ENCODE measurements at regions not wholly inside any gene's neighbourhood (a gene's known extent, or its start where the extent isn't known, plus 50 kb on each side); places are given as distances from the start of the nearest gene placed in this dataset.

DNA sequence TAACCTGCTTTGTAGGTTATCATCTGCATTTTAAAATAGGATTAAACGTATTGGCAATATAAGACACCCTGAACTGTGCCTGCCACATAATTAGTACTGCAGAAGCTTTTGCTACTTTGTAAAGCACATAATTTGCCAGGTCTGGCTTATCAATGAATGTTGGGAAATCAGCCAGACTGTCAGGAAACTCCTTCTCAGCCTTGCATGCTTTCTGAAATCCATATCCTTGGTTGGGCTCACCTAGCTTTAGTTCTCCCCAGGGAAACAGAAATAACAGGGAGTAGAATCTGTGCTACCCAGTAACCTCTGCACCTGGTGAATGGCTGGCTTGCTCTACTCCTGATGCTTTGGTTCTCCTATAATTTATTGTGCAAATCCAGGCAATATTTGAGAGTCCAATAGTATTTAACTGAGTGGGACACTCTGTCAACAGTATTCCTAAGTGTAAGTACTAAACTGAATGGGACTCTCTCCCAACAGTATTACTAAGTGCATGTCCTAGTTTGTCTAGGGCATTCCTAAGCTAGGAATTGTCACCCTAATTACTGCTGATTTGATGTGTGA is 354.5 kb downstream of the WDR72 start:
- no peak for DNase-seq (ENCODE audit: low read depth)
- H3K4me3 ChIP-seq (ENCODE audit: low read depth, low read length), result no peak overlapping the region
- no peak for TF ChIP-seq CTCF (conservative IDR thresholded peaks at IDR 0.05; ENCODE audit: low read depth, low read length)

GRCh38 chr15:53401503-53401902 is 358.0 kb downstream of the WDR72 start:
- no peak for TF ChIP-seq CTCF (conservative IDR thresholded peaks at IDR 0.05; ENCODE audit: low read depth, low read length)
- no peak for DNase-seq (ENCODE audit: low read depth)
- no peak overlapping the region for H3K4me3 ChIP-seq (ENCODE audit: low read depth, low read length)

GRCh38 chr15:53400986-53401385 is 358.5 kb downstream of the WDR72 start:
- no peak for TF ChIP-seq CTCF (conservative IDR thresholded peaks at IDR 0.05; ENCODE audit: low read depth, low read length)
- DNase-seq (ENCODE audit: low read depth), result no peak
- H3K4me3 ChIP-seq (ENCODE audit: low read depth, low read length), result no peak overlapping the region

- no peak for DNase-seq (ENCODE audit: low read depth)
- H3K4me3 ChIP-seq (ENCODE audit: low read depth, low read length), result no peak overlapping the region
- no peak for TF ChIP-seq CTCF (conservative IDR thresholded peaks at IDR 0.05; ENCODE audit: low read depth, low read length)
Measured at GRCh38 chr15:53397041-53397616, 362.3 kb downstream of the WDR72 start.

GRCh38 chr15:53395871-53396270 is 363.6 kb downstream of the WDR72 start:
- no peak for TF ChIP-seq CTCF (conservative IDR thresholded peaks at IDR 0.05; ENCODE audit: low read depth, low read length)
- no peak for DNase-seq (ENCODE audit: low read depth)
- no peak overlapping the region for H3K4me3 ChIP-seq (ENCODE audit: low read depth, low read length)

GRCh38 chr15:53390549-53390948 is 368.9 kb downstream of the WDR72 start:
- no peak for DNase-seq (ENCODE audit: low read depth)
- no peak overlapping the region for H3K4me3 ChIP-seq (ENCODE audit: low read depth, low read length)
- no peak for TF ChIP-seq CTCF (conservative IDR thresholded peaks at IDR 0.05; ENCODE audit: low read depth, low read length)

Measured in epithelial cell of proximal tubule (primary cell).